Endometrium (tissue), 2 donors: ENCODE measurements at regions not wholly inside any gene's neighbourhood (a gene's known extent, or its start where the extent isn't known, plus 50 kb on each side); places are given as distances from the start of the nearest gene placed in this dataset.
"Not testable (repeated sequence)": the region's sequence is repeated elsewhere in the genome, so short reads cannot be mapped to it uniquely, and the experiment has no call there.

Experiments used
- FAIRE-seq: peaks from 2 replicates; lab custom pipeline; 2012; peaks lifted over from hg19 to GRCh38; lab: Jason Lieb, UNC
- donor health status: control.
- donor health status: control.

- no peak for FAIRE-seq
Observed at GRCh38 chr3:65037861-65038260, 350.1 kb upstream of the ADAMTS9 start.

- no peak for FAIRE-seq
Observed at GRCh38 chr3:65035246-65035645, 347.4 kb upstream of the ADAMTS9 start.

- no peak for FAIRE-seq
Observed at GRCh38 chr3:65033576-65033975, 345.8 kb upstream of the ADAMTS9 start.

- no peak for FAIRE-seq
Observed at GRCh38 chr3:65030847-65031463, 343.2 kb upstream of the ADAMTS9 start.

- FAIRE-seq = no peak
Observed at GRCh38 chr3:65030014-65030627, 342.3 kb upstream of the ADAMTS9 start.

- FAIRE-seq = no peak
Observed at GRCh38 chr3:65029130-65029529, 341.3 kb upstream of the ADAMTS9 start.

GRCh38 chr3:65028024-65028423 is 340.2 kb upstream of the ADAMTS9 start:
- no peak for FAIRE-seq

GRCh38 chr3:65027335-65027734 is 339.5 kb upstream of the ADAMTS9 start:
- FAIRE-seq = no peak

GRCh38 chr3:65026151-65026550 is 338.4 kb upstream of the ADAMTS9 start:
- no peak for FAIRE-seq

GRCh38 chr3:65024148-65024547 is 336.3 kb upstream of the ADAMTS9 start:
- FAIRE-seq = no peak

- peak; percentile 99 for FAIRE-seq
Observed at GRCh38 chr3:65020281-65021160, 332.7 kb upstream of the ADAMTS9 start.

- no peak for FAIRE-seq
Observed at GRCh38 chr3:65019443-65020055, 331.7 kb upstream of the ADAMTS9 start.

GRCh38 chr3:65018801-65019200 is 331.0 kb upstream of the ADAMTS9 start:
- FAIRE-seq = no peak

- FAIRE-seq = no peak
Observed at GRCh38 chr3:65017359-65017758, 329.6 kb upstream of the ADAMTS9 start.

- FAIRE-seq = no peak
Observed at GRCh38 chr3:65015711-65016110, 327.9 kb upstream of the ADAMTS9 start.

- no peak for FAIRE-seq
Observed at GRCh38 chr3:65013053-65013452, 325.3 kb upstream of the ADAMTS9 start.

GRCh38 chr3:65006300-65006739 is 318.5 kb upstream of the ADAMTS9 start:
- FAIRE-seq = peak; percentile 54

GRCh38 chr3:65005486-65005885 is 317.7 kb upstream of the ADAMTS9 start:
- FAIRE-seq = no peak

GRCh38 chr3:65004795-65005295 is 317.0 kb upstream of the ADAMTS9 start:
- no peak for FAIRE-seq

GRCh38 chr3:65004306-65004705 is 316.5 kb upstream of the ADAMTS9 start:
- FAIRE-seq = no peak

- not testable (repeated sequence) for FAIRE-seq
Observed at GRCh38 chr3:65001119-65001518, 313.3 kb upstream of the ADAMTS9 start.

- no peak for FAIRE-seq
Observed at GRCh38 chr3:64998317-64998716, 310.5 kb upstream of the ADAMTS9 start.
